Suppressor macrophage (primary cell): ENCODE measurements at regions not wholly inside any gene's neighbourhood (a gene's known extent, or its start where the extent isn't known, plus 50 kb on each side); places are given as distances from the start of the nearest gene placed in this dataset.
A peak's percentile ranks its signal among the peaks of the same experiment; 100 is the strongest.
"Not testable (repeated sequence)": the region's sequence is repeated elsewhere in the genome, so short reads cannot be mapped to it uniquely, and the experiment has no call there.

Experiments
- DNase-seq, 4 experiments: peaks; one replicate each; pipeline ENCODE4 v3.0.0-alpha.2; 2020 to 2022

GRCh38 chr2:149733936-149734685 lies 146.5 kb upstream of the MMADHC start:
- no peak for DNase-seq

GRCh38 chr2:149732730-149733290 lies 145.2 kb upstream of the MMADHC start:
- DNase-seq, result no peak

- peak in 1 of 4 experiments; percentile 33 for DNase-seq
Measured at GRCh38 chr2:149732001-149732685, 144.6 kb upstream of the MMADHC start.

- DNase-seq, result no peak
Measured at GRCh38 chr2:149731079-149731478, 143.5 kb upstream of the MMADHC start.

- no peak for DNase-seq
Measured at GRCh38 chr2:149729586-149729985, 142.0 kb upstream of the MMADHC start.

GRCh38 chr2:149727927-149728326 lies 140.4 kb upstream of the MMADHC start:
- no peak for DNase-seq

- no peak for DNase-seq
Measured at GRCh38 chr2:149725234-149725633, 137.7 kb upstream of the MMADHC start.

- no peak for DNase-seq
Measured at GRCh38 chr2:149724091-149724490, 136.5 kb upstream of the MMADHC start.

GRCh38 chr2:149720615-149721014 lies 133.0 kb upstream of the MMADHC start:
- DNase-seq, result no peak

- no peak for DNase-seq
Measured at GRCh38 chr2:149719695-149720094, 132.1 kb upstream of the MMADHC start.

GRCh38 chr2:149716687-149717086 lies 129.1 kb upstream of the MMADHC start:
- DNase-seq, result no peak

- DNase-seq, result no peak
Measured at GRCh38 chr2:149715894-149716293, 128.3 kb upstream of the MMADHC start.

GRCh38 chr2:149715005-149715592 lies 127.5 kb upstream of the MMADHC start:
- peak; percentile 4 to 37 (median 28) for DNase-seq

- no peak for DNase-seq
Measured at GRCh38 chr2:149709496-149710263, 122.1 kb upstream of the MMADHC start.

- DNase-seq, result no peak
Measured at GRCh38 chr2:149703281-149703680, 115.7 kb upstream of the MMADHC start.

- DNase-seq, result no peak
Measured at GRCh38 chr2:149702571-149702970, 115.0 kb upstream of the MMADHC start.

GRCh38 chr2:149701241-149701640 lies 113.7 kb upstream of the MMADHC start:
- DNase-seq, result no peak

- no peak for DNase-seq
Measured at GRCh38 chr2:149692961-149693396, 105.4 kb upstream of the MMADHC start.

GRCh38 chr2:149690825-149691224 lies 103.2 kb upstream of the MMADHC start:
- no peak for DNase-seq

GRCh38 chr2:149687052-149687427 lies 99.5 kb upstream of the MMADHC start:
- DNase-seq, result no peak

GRCh38 chr2:149686136-149687051 lies 98.8 kb upstream of the MMADHC start:
- DNase-seq, result no peak

- not testable (repeated sequence) for DNase-seq
Measured at GRCh38 chr2:149685401-149685800, 97.8 kb upstream of the MMADHC start.
